Endothelial cell of umbilical vein (primary cell): ENCODE measurements at regions not wholly inside any gene's neighbourhood (a gene's known extent, or its start where the extent isn't known, plus 50 kb on each side); places are given as distances from the start of the nearest gene placed in this dataset.

ENCODE experiments used
- EZH2 ChIP-seq: IDR thresholded peaks from 2 replicates; pipeline ENCODE4 v1.6.1; 2012; ENCODE audit warnings: borderline replicate concordance, low read depth, mild to moderate bottlenecking, moderate library complexity, low read length, inconsistent platforms; ENCODE audit not compliant: severe bottlenecking
- FOS ChIP-seq: IDR thresholded peaks from 2 replicates; pipeline ENCODE4 v1.6.1; 2011; ENCODE audit warnings: mild to moderate bottlenecking, low read length, moderate library complexity, borderline replicate concordance; ENCODE audit not compliant: insufficient read depth
- GATA2 ChIP-seq: IDR thresholded peaks from 2 replicates; pipeline ENCODE4 v1.7.0; 2011; ENCODE audit warnings: low read depth, mild to moderate bottlenecking, moderate library complexity, mixed read lengths, low read length; ENCODE audit not compliant: insufficient read length, insufficient read depth
- JUN ChIP-seq: IDR thresholded peaks from 2 replicates; pipeline ENCODE4 v1.6.1; 2011; ENCODE audit warnings: borderline replicate concordance, low read depth; ENCODE audit not compliant: insufficient read length, insufficient read depth
- MAX ChIP-seq: IDR thresholded peaks from 2 replicates; pipeline ENCODE4 v1.6.1; 2011; ENCODE audit not compliant: insufficient read depth, insufficient read length
- MYC ChIP-seq: IDR thresholded peaks from one replicate; pipeline ENCODE4 v1.6.1; 2011; ENCODE audit warnings: mild to moderate bottlenecking, low read depth, low read length
- POLR2A ChIP-seq: IDR thresholded peaks from 2 replicates; pipeline ENCODE4 v1.6.1; 2012; ENCODE audit warnings: low read depth, mild to moderate bottlenecking, control low read depth, low read length
- POLR2AphosphoS5 ChIP-seq: IDR thresholded peaks from 2 replicates; pipeline ENCODE4 v1.6.1; 2012; ENCODE audit warnings: low read depth, mild to moderate bottlenecking, control low read depth, low read length, moderate library complexity; ENCODE audit not compliant: insufficient read depth
- TF ChIP-seq, protein P1 (sequence below), 2 donors: IDR thresholded peaks; 1 replicate in 1 of 2; 2 replicates in 1 of 2; pipeline ENCODE4 v1.5.1; 2011; ENCODE audit warnings: low read length in 2 of 2, mild to moderate bottlenecking in 2 of 2, moderate library complexity in 2 of 2, control low read depth in 1 of 2, inconsistent platforms in 1 of 2, low read depth in 1 of 2; ENCODE audit not compliant: insufficient read depth in 1 of 2; ENCODE audit errors: extremely low read depth in 1 of 2

DNA sequence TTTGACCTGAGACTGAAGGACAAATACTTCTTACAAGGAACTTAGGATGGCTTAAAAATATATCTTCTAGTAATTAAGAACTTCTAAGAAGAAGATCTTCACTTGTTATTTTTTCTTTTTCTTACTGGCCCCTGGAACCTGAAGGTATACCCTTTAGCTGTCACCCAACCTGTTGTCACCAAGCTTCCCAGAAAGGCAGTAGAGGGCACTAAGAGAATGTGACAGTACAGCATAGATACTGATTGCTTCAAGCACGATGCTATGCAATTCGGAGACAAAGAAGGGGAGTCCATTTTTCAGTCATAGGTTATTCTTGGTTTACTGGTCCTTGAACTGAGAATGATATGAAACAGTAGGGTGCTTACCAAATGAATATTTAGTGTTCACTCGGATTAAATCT lies 208.3 kb upstream of the PCDH9 start:
- TF ChIP-seq, protein P1, sequence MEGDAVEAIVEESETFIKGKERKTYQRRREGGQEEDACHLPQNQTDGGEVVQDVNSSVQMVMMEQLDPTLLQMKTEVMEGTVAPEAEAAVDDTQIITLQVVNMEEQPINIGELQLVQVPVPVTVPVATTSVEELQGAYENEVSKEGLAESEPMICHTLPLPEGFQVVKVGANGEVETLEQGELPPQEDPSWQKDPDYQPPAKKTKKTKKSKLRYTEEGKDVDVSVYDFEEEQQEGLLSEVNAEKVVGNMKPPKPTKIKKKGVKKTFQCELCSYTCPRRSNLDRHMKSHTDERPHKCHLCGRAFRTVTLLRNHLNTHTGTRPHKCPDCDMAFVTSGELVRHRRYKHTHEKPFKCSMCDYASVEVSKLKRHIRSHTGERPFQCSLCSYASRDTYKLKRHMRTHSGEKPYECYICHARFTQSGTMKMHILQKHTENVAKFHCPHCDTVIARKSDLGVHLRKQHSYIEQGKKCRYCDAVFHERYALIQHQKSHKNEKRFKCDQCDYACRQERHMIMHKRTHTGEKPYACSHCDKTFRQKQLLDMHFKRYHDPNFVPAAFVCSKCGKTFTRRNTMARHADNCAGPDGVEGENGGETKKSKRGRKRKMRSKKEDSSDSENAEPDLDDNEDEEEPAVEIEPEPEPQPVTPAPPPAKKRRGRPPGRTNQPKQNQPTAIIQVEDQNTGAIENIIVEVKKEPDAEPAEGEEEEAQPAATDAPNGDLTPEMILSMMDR (IDR thresholded peaks at IDR 0.05; ENCODE audit: extremely low read depth in 1 of 2, insufficient read depth in 1 of 2, low read depth in 1 of 2, low read length in 2 of 2): no peak
- TF ChIP-seq EZH2 (no peak), MAX (no peak), FOS (no peak), JUN (no peak), POLR2A (no peak), POLR2AphosphoS5 (no peak), MYC (no peak), GATA2 (no peak)
